CD4-positive, alpha-beta T cell treated with Interleukin-2 at 100 ng/mL for 4 hours (primary cell): ENCODE measurements at regions not wholly inside any gene's neighbourhood (a gene's known extent, or its start where the extent isn't known, plus 50 kb on each side); places are given as distances from the start of the nearest gene placed in this dataset.

Experiments used
- DNase-seq: peaks from one replicate; pipeline ENCODE4 v3.0.0-alpha.2; 2020; ENCODE audit warnings: low spot score

- no peak for DNase-seq
Measured at GRCh38 chr4:98758182-98758581, 99.8 kb upstream of the TSPAN5 start.

GRCh38 chr4:98754736-98755135, 96.3 kb upstream of the TSPAN5 start:
- no peak for DNase-seq

DNA sequence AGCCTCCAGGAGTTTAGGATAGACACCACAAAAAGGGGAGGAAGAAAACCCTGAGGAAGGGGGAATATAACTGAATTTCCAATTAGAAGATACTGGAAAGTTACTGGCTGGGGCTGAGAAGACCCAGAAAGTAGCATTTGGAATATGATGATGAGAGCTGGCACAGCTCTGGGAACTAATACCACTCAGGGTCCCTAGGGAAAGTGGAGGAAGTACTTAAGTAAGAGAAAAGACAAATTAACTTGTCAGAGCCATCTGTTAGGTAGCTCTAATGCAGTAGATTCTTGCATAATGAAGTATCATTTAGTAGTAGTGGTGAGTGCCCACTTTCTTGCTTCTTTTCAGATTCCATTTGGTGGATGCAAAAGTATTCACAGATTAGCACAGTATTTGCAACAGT, 90.8 kb upstream of the TSPAN5 start:
- no peak for DNase-seq

- no peak for DNase-seq
Measured at GRCh38 chr4:98748609-98749008, 90.2 kb upstream of the TSPAN5 start.

DNA sequence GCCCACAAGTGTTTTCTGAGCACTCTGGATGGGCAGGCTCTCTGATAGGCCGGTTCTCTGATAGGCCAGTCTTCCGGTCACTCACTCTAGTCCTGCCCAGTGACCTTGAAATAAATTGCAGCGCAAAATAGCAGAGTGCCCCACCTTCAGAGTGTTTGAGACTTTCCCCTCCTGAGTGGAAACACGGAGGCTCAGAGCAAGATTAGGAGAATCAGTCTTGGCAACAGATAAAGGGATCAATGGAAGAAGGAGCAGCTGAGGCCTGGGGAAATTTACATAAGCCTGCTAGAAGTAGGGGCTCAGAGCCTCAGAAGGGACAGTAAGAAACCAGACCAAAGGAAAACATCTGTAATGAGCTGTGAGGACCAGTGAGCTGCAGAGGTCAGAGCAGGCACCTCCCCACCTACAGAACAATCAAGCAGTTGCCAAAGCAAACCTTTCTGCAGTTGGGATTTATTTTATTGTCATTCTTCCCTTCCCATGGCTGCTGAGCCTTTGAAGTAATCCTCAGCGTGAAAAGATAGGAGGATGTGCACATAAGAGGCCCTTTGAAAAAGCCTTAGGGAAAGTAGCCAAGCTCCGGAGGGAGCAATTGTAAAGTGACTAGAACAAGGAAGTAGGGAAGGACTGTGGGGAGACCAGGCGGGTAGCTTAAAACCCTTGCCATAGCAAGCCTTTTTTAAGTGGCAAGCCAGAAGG, 89.1 kb upstream of the TSPAN5 start:
- no peak for DNase-seq

DNA sequence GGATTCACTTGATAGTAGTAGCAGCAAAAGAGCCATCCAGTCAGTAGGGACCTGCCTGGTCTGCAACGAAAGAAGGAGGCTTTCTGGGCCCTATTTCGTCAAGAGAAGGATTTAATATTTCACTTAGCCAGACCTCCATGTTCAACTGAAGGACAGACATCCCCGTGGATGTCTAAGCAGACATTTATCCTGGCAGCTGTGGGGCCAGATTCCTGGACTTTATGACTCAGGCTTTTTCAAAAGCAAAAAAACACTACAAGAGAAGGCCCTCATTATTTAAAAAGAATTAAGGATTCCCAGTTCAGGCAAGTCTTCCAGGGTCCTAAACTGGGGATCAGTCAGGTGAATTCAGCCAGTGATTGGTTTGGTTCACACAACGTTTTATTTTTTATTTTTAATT, 88.5 kb upstream of the TSPAN5 start:
- no peak for DNase-seq

DNA sequence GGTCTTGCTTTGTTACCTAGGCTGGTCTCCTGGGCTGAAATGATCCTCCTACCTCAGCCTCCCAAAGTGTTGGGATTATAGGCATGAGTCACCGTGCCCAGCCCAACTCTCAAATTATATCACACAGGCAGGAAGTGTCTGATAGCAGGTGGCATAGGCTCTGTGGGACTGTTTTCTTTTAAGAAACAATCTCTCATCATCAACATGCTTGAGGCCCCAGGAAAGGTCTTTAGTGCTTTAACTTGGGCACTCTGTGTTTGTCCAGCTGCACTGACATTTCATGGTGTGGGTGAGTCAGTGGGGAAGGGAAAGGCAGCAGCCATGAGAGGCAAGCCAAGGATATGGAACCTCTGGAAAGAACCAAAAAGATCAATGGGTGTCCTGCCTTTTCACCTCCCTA, 88.1 kb upstream of the TSPAN5 start:
- no peak for DNase-seq

DNA sequence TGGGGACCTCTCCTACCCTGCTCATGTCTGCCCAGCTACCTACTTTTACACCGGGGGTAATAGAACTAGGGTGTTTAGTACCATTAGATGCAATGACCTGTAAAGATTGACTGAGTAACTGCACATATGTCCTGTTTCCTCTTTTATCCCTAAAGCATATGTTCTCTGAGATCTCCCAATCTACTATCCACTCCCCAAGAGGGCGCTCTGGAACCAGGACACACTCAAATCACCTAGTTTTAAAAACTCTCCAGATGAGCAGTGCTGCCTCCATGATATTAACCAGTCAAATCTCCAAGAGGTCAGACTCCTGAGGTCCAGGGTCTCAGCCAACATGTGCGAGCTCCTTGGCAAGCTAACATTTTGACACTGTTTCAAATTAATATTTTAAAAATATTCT, 87.0 kb upstream of the TSPAN5 start:
- DNase-seq: no peak

GRCh38 chr4:98744372-98745150, 86.2 kb upstream of the TSPAN5 start:
- no peak for DNase-seq

- no peak for DNase-seq
Measured at GRCh38 chr4:98741952-98742351, 83.5 kb upstream of the TSPAN5 start.

GRCh38 chr4:98739751-98740150, 81.3 kb upstream of the TSPAN5 start:
- DNase-seq: no peak

DNA sequence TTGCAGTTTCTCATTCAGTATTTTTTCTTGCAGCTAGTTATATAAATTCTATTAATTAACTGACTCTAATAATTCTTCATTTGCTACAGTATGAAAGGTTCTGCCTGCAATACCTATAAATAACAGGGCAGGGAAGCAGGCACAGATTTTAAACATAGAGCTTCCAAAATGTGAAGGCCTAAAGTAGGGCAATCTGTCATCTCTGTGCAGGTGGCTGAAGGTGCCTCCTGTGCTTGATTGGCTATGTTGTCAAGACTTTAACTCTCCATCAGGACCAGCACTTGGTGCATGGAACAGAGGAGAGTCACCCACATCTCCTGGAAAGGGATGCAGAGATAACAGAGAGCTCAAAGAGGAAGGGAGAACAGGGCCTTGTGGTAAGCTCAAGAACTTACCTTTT, 75.2 kb upstream of the TSPAN5 start:
- DNase-seq: no peak

GRCh38 chr4:98728871-98729270, 70.5 kb upstream of the TSPAN5 start:
- no peak for DNase-seq

DNA sequence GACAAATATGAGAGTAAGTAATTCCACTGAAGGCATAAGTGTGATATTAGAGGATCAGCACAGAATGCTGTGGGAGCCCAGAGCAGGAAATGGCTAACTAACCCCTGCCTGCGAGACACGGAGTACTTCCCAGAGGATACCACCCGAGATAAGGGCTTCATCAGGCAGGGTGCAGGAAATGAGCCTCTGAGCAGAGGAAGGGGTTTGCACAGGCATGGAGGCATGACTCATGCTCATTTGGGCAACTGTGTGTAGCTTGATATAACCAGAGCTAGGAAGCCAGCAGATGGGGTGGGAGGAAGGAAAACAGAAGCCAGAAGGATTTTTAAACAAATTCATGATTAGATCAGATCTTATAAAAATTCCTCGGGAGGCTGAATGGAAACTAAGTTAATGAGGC, 70.0 kb upstream of the TSPAN5 start:
- no peak for DNase-seq

GRCh38 chr4:98722000-98722399, 63.6 kb upstream of the TSPAN5 start:
- no peak for DNase-seq

GRCh38 chr4:98720871-98721480, 62.6 kb upstream of the TSPAN5 start:
- DNase-seq: no peak

GRCh38 chr4:98716796-98717195, 58.4 kb upstream of the TSPAN5 start:
- DNase-seq: no peak

- DNase-seq: no peak
Measured at GRCh38 chr4:98712607-98713006, 54.2 kb upstream of the TSPAN5 start.

DNA sequence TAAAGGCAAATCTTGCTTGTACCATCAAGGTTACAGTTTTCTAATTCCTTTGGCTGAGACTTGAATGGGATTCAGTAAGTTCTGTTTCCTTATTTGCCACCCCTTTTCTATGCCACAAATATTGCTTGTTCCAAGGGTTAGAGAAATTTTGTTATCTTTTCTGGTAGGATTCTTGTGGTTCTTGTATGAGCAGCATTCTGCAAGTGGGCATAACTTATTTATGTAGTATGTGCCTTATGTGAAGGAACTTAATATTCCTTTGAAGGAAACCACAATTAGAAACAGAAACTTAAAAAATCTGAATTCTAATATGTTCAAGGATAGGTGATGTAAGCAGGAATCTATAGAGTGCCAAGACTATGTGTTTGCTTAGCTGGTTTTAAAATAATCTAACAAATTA, 53.1 kb upstream of the TSPAN5 start:
- no peak for DNase-seq

- no peak for DNase-seq
Measured at GRCh38 chr4:98710831-98711230, 52.4 kb upstream of the TSPAN5 start.
